ENCODE measurements at regions not wholly inside any gene's neighbourhood (a gene's known extent, or its start where the extent isn't known, plus 50 kb on each side); places are given as distances from the start of the nearest gene placed in this dataset.

DNA sequence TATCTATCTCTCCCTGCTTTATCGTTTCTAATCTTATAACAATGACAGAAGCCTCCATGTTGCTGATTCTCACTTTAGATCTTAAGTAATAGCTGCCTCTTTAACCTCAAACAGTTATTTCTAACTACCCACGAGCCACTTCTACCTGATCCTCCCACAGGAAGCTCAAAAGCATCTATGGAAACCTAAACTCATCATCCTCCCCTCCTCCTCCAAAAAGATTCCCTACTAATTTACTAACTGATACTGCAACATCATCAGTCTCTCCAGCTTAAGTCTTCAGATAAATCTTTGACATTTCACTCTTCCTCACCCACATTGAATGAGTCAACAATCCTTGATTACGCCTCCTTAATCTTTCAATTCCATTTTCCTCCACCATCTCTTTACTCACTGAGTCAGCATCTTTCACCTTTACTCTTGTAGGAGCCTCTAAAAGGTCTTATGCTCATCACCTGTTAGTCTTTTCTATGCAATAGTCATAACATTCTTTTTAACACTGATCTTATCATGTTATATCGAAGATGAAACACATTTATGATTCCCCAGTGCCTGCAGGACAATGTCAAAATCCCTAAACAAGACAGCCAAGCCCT is 526.7 kb upstream of the CDH4 start:
- no peak for DNase-seq

DNA sequence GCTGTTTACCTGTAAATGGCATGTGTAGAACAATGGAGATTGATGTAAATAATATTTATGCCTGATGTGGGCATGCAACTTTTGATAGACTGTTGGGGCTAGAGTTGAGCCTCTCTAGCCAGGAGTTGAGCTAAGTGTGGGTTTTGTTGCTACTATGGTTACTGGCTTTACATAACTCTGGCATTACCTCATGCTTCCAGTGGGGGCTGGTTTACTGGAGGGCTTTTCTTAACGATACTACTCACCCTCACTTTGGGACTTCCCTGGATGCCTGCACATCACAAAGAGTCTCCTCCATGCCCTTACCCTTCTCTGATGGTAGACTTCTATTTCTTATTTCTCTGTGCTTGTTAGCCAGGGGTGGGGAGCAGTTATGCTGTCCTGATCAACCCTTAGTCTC is 524.6 kb upstream of the CDH4 start:
- no peak for DNase-seq

DNA sequence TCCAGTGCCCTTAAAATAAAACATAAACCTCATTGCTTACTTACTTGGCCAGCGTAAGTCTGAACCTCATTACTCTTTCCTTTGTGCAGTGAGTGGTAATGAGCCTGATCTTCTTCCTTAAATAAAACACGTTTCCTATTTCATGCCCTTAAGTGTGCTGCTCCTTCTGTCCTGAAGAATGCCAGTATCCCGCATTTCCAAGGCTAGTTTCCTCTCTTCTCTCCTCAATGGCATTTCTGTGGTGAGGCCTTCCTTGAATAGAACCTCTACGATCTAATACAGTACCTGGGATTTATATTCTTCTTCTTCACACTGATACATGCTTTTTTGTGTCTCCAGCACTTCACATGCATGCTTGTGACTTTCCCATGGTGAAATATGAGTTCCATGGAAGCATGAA is 523.4 kb upstream of the CDH4 start:
- DNase-seq = no peak

GRCh38 chr20:60729135-60729900 is 522.7 kb upstream of the CDH4 start:
- DNase-seq = no peak

- DNase-seq = no peak
Observed at GRCh38 chr20:60732322-60732721, 519.7 kb upstream of the CDH4 start.

GRCh38 chr20:60748086-60748485 is 504.0 kb upstream of the CDH4 start:
- no peak for DNase-seq

GRCh38 chr20:60749804-60750602 is 502.1 kb upstream of the CDH4 start:
- no peak for DNase-seq

DNA sequence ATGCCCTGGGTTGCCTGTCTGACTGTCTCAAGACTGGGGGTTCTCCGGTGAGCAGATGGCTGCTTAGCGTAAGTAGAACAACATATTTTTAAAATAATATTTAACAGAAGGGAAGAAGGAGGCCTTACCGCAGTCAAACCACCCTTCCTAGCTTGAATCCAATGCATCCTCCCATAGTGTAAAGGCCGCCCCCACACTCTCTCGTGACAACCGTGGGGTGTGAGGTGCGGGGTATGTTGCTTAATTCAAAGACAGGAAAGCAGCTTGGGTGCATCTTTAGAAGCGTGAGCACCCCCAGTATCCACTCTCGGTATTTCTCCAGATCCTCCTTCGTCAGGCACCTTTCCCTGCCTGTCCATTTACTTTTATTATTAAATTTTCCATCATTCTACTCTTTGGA is 501.2 kb upstream of the CDH4 start:
- no peak for DNase-seq

DNA sequence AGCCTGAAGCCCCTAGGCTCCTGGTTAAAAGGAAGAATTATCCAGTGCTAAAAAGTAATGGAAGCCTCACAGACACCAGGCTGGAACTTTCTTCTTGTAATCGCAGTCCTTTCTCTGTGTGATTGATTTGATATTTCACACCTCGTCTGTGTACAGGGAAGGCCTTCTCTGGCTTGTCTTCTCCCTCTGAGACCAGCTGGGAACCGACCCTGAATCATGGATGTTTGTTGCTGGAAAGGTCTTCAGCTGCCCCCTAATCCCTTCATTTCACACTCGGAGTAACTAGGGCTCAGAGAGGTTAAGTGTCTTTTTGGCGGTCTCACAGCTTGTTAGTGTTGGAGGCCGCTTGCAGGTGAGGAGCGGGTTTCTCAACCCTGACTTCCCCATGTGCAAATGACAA is 500.2 kb upstream of the CDH4 start:
- DNase-seq = no peak

DNA sequence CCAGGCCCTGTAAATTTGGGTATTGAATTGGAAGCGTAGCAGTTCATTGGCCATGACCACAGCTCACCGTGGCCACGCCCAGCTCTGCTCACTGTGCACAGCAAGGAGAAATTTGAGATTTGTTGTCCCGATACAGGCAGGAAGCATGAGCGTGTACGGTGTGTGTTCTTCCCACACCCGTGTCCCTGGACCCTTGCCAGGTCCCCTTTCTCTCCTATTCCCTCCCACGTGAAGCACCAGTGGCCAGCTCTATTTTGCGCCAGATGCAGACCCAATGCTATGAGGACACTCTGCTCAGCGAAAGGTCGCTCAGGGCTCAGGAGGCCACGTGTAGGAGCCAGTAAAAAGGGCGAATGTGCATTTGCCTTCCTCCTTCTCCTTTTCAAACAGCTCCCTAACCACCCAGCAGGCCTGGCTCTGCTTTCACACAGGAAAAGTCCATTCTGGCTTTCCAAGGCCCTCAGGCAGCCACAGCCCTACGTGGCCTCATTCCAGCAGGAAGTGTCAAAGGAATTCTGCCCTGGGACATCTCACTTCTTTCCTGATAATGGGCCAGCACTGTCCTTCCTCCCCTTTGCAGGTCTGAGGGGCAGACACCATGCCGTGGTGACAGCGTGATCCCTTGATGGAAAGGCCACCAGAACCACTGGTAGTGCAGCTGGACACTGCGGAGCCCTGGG is 499.2 kb upstream of the CDH4 start:
- DNase-seq = no peak

GRCh38 chr20:60754856-60755255 is 497.2 kb upstream of the CDH4 start:
- DNase-seq = no peak

DNA sequence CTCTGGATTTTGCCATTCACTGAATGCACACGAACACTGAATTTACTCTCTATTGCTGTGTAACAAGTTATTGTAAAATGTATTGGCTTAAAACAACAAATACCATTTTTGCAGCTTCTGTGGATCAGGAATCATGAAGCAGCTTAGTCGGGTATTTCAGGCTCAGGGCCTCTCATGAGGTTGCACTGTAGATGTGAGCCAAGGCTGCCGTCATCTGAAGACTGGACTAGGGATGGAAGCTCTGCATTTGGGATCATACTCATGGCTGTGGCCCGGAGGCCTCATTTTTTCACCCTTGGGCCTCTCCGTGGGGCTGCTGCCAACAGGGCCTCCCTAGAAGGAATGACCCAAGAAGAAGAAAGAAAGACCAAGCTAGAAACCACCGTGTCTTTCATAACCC is 492.4 kb upstream of the CDH4 start:
- no peak for DNase-seq

DNA sequence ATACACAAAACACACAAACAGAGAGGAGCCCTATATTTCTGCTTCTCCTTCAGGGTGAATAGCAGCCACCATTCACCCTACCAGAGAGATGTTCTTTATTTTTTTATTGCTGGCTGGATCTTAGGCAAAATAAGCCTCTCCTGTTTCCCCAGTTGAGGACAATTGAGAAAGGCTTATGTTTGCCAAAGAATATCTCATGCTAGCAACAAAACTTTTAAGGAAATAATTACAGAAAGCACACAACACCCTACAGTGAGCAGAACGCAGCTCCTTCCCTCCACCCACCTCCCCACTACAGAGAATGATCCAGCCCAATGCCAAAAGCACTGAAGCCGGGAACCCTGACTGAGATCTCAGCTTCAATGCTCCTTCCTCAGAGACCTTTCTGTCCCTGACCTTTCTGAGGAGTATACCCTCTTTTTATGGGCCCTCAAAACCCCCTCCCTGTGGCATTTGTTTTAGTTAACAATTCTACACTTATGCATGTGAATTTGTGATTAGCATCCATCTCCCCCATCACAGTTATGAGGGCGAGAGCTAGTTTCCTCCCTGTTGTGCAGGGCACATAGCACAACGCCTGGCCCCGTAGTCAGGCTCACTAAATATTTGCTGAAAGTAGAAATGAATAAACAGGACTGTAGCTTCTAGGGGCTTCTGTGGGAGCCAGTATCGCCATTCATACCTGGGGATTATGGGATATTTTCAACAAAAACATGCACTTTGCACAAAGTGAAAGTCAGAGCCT is 491.6 kb upstream of the CDH4 start:
- DNase-seq = no peak

DNA sequence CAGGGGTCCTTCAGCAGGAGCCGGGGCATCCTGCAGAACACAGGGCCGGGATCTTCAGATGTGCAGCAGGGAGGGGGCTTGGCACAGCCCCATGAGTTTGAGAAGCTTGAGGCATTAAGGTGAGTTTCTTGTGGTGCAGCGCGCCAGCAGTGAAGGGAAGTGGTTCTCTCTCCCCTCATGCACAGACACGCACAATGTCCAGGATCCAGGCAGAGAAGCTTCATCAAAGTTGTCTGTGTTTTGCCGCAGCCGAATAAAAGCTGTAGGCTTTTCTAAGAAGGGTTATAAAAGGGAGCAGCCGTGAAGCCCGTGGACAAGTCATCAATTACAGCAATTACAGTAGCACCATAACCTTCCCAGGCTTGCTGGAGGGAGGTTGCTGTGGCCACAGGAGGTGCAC is 491.0 kb upstream of the CDH4 start:
- no peak for DNase-seq

- no peak for DNase-seq
Observed at GRCh38 chr20:60762386-60762785, 489.7 kb upstream of the CDH4 start.

GRCh38 chr20:60764328-60764727 is 487.7 kb upstream of the CDH4 start:
- no peak for DNase-seq

DNA sequence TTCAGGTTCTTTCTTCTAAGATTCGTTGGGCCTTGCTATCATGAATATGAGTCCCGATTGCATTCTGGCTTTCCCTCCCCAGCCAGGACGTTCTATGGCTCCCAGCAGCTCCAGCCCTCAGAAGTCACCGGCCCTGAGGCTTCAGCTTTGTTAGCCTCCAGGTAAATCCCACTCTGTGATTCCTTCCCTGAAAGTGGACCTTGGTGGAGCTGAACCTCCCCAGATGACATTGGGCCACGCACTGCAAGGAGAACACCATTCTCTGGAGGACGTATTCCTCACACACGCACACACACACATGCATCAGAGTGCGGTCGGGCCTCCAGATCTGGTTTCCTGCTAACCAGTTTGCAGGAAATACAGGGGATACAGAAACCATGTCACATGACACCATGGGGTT is 487.3 kb upstream of the CDH4 start:
- no peak for DNase-seq

GRCh38 chr20:60765821-60766403 is 486.1 kb upstream of the CDH4 start:
- DNase-seq = no peak

- DNase-seq = no peak
Observed at GRCh38 chr20:60768216-60768615, 483.8 kb upstream of the CDH4 start.

DNA sequence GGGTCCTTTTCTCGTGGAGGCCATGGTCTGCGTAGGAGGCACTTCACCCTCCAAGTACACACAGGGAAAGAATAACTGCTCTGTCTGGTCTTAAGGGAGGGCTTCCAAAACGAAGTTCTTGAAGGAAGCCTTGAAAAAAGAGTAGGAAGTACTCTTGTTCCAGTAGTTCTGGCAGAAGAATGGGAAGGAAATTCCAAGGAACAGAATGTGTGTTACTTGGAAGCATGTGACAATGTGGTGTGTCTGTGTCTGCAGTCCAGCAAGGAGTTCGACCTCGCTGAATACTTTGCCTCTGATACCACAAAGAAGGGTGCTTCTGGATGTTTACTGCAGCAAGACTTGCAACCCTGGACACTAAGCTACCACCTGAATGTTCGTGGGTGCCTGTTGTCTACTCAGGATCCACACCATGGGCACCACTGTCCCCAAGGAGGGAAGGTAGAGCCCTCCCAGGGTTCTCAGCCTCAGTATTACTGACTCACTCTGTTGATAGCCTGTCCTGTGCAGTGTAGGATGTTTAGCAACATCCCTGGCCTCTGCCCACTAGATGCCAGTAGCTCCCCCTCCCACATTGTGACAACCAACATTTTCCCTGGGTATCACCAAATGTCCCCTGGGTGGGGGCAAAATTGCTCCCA is 471.6 kb upstream of the CDH4 start:
- DNase-seq = no peak

DNA sequence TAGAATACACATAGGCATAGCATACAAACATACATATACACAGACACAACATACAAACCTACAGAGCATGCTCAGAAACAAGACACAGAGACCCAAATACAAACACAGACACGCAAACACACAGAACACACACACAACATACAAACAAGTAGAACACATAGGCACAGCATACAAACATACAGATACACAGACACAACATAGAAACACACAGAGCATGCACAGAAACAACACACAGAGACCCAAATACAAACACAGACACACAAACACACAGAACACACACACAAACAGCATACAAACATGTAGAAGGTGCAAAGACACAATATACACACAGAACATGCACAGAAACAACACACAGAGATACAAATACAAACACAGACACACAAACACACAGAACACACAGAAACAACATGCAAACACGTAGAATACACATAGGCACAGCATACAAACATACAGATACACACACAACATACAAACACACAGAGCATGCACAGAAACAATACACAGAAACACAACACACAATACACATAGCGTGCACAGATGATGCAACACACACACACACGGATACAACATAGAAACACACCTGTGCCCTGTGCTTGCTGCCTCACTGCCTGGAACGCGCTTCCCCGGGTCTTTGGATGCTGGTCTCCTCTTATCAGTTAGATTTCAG is 469.0 kb upstream of the CDH4 start:
- no peak for DNase-seq
